ENCODE measurements at regions not wholly inside any gene's neighbourhood (a gene's known extent, or its start where the extent isn't known, plus 50 kb on each side); places are given as distances from the start of the nearest gene placed in this dataset.

DNA sequence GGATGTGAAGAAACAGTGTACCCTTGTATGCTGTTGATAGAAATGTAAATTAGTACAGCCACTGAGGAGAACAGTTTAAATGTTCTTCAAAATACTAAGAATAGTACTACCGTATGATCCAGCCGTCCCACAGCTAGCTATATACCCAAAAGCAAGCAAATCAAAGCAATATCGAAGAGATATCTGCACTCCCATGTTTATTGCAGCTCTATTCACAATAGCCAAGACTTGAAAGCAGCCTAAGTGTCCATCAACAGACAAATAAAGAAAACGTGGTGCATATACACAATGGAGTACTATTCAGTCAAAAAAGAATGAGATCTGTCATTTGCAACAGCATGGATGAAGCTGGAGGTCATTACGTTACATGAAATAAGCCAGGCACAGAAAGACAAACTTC lies 88.5 kb upstream of the SLC38A4 start:
- CTCF ChIA-PET: interaction anchor here (0.6 kb wide), 1 partner anchor 113 kb away, joined by 3 read pairs; no protein-coding TSS in a partner anchor
- no peak overlapping the region for H3K4me3 Mint-ChIP-seq (ENCODE audit: unreplicated experiment)
- no TSS peak for BruUV-seq (replicated peaks)
- peaks cover 14% of the 10 kb centered on the region for H3K9me3 ChIP-seq
- H3K36me3 ChIP-seq (ENCODE audit: control insufficient read depth, insufficient read depth, low read length): no peaks in the 10 kb centered on the region
- no peak overlapping the region for H3K4me3 ChIP-seq (ENCODE audit: low read depth, low read length)
- TF ChIP-seq, protein P1, sequence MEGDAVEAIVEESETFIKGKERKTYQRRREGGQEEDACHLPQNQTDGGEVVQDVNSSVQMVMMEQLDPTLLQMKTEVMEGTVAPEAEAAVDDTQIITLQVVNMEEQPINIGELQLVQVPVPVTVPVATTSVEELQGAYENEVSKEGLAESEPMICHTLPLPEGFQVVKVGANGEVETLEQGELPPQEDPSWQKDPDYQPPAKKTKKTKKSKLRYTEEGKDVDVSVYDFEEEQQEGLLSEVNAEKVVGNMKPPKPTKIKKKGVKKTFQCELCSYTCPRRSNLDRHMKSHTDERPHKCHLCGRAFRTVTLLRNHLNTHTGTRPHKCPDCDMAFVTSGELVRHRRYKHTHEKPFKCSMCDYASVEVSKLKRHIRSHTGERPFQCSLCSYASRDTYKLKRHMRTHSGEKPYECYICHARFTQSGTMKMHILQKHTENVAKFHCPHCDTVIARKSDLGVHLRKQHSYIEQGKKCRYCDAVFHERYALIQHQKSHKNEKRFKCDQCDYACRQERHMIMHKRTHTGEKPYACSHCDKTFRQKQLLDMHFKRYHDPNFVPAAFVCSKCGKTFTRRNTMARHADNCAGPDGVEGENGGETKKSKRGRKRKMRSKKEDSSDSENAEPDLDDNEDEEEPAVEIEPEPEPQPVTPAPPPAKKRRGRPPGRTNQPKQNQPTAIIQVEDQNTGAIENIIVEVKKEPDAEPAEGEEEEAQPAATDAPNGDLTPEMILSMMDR (IDR thresholded peaks at IDR 0.05; ENCODE audit: insufficient read depth in 1 of 2, low read depth in 1 of 2, low read length in 1 of 2, severe bottlenecking in 1 of 2, unreplicated experiment in 1 of 2): no peak
- POLR2A ChIA-PET: no interaction called here
- H3K27me3 ChIP-seq (replicated peaks; ENCODE audit: control insufficient read depth, insufficient read depth, low read length): no peaks in the 10 kb centered on the region
- no peaks in the 10 kb centered on the region for H3K4me1 Mint-ChIP-seq (ENCODE audit: low read depth, unreplicated experiment)
- 0 out of 2 replicates have a peak, but pooled peaks cover 5% of the 10 kb centered on the region for H3K4me1 ChIP-seq
- DNase-seq: no peak
- no peaks in the 10 kb centered on the region for H3K36me3 Mint-ChIP-seq (ENCODE audit: insufficient read depth, unreplicated experiment)
- peaks cover 35% of the 10 kb centered on the region for H3K9me3 Mint-ChIP-seq (ENCODE audit: unreplicated experiment)
- H3K27ac Mint-ChIP-seq (ENCODE audit: unreplicated experiment): no peak overlapping the region
- no peaks in the 10 kb centered on the region for H3K27me3 Mint-ChIP-seq (ENCODE audit: insufficient read depth, unreplicated experiment)
- intact Hi-C loops (cut with micrococcal nuclease; ENCODE audit: unreplicated experiment): no loop called here

DNA sequence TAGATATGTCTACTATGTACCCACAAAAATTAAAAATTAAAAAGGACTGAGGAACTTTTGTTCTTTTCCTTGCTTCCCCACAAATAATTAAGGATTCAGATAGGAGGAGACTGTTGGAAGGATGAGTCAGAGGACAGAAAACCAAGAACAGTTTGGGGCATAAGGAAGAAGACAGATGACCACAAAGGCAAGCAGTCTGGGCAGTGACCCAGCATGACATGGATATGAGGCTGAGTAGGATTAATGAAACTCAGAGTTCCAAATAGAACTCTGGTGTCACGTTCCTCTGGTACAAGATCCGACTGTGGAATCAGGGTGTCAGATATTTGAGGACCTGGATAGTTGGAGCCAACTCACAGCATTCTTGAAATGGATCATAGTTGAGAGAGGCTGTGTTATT lies 89.3 kb upstream of the SLC38A4 start:
- BruUV-seq (replicated peaks): no TSS peak
- DNase-seq: no peak
- no peaks in the 10 kb centered on the region for H3K27me3 Mint-ChIP-seq (ENCODE audit: insufficient read depth, unreplicated experiment)
- Histone ChIP-seq H3K9me3 (peaks cover 14% of the 10 kb centered on the region), H3K27me3 (replicated peaks; ENCODE audit: control insufficient read depth, insufficient read depth, low read length) (no peaks in the 10 kb centered on the region), H3K36me3 (ENCODE audit: control insufficient read depth, insufficient read depth, low read length) (no peaks in the 10 kb centered on the region), H3K4me1 (0 out of 2 replicates have a peak, but pooled peaks cover 5% of the 10 kb centered on the region), H3K4me3 (ENCODE audit: low read depth, low read length) (no peak overlapping the region)
- H3K27ac Mint-ChIP-seq (ENCODE audit: unreplicated experiment): no peak overlapping the region
- no peaks in the 10 kb centered on the region for H3K36me3 Mint-ChIP-seq (ENCODE audit: insufficient read depth, unreplicated experiment)
- no peaks in the 10 kb centered on the region for H3K4me1 Mint-ChIP-seq (ENCODE audit: low read depth, unreplicated experiment)
- peaks cover 27% of the 10 kb centered on the region for H3K9me3 Mint-ChIP-seq (ENCODE audit: unreplicated experiment)
- intact Hi-C loops (cut with micrococcal nuclease; ENCODE audit: unreplicated experiment): no loop called here
- H3K4me3 Mint-ChIP-seq (ENCODE audit: unreplicated experiment): no peak overlapping the region
- TF ChIP-seq, protein P1 (IDR thresholded peaks at IDR 0.05; ENCODE audit: insufficient read depth in 1 of 2, low read depth in 1 of 2, low read length in 1 of 2, severe bottlenecking in 1 of 2, unreplicated experiment in 1 of 2): no peak
- ChIA-PET CTCF (no interaction called here), POLR2A (no interaction called here)

DNA sequence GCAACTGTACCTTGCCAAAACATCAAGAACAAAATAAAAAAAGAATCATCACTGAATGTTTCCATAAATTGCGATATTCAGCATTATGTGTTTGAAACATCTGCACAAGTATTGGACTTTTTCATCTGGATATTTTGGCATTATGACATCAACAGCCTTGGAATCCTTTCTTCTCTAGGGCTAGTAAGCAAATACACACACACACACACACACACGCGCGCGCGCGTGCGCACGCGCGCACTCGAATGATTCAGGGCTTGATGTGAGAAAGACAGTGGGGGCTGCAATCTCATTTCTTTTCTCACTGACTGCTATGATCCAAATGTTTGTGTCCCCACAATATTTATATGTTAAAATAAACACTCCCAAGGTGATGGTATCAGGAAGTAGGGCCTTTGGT lies 90.0 kb upstream of the SLC38A4 start:
- H3K36me3 ChIP-seq (ENCODE audit: control insufficient read depth, insufficient read depth, low read length): no peaks in the 10 kb centered on the region
- TF ChIP-seq, protein P1 (IDR thresholded peaks at IDR 0.05; ENCODE audit: insufficient read depth in 1 of 2, low read depth in 1 of 2, low read length in 1 of 2, severe bottlenecking in 1 of 2, unreplicated experiment in 1 of 2): no peak
- H3K4me1 Mint-ChIP-seq (ENCODE audit: low read depth, unreplicated experiment): no peaks in the 10 kb centered on the region
- intact Hi-C loops (cut with micrococcal nuclease; ENCODE audit: unreplicated experiment): no loop called here
- ChIA-PET CTCF (no interaction called here), POLR2A (no interaction called here)
- no peaks in the 10 kb centered on the region for H3K36me3 Mint-ChIP-seq (ENCODE audit: insufficient read depth, unreplicated experiment)
- BruUV-seq (replicated peaks): no TSS peak
- H3K4me1 ChIP-seq: 0 out of 2 replicates have a peak, but pooled peaks cover 5% of the 10 kb centered on the region
- H3K4me3 Mint-ChIP-seq (ENCODE audit: unreplicated experiment): no peak overlapping the region
- H3K9me3 ChIP-seq: peaks cover 10% of the 10 kb centered on the region
- H3K27me3 ChIP-seq (replicated peaks; ENCODE audit: control insufficient read depth, insufficient read depth, low read length): no peaks in the 10 kb centered on the region
- peaks cover 20% of the 10 kb centered on the region for H3K9me3 Mint-ChIP-seq (ENCODE audit: unreplicated experiment)
- H3K27ac Mint-ChIP-seq (ENCODE audit: unreplicated experiment): no peak overlapping the region
- no peak overlapping the region for H3K4me3 ChIP-seq (ENCODE audit: low read depth, low read length)
- DNase-seq: no peak
- no peaks in the 10 kb centered on the region for H3K27me3 Mint-ChIP-seq (ENCODE audit: insufficient read depth, unreplicated experiment)

Measured in Caco-2 (cell line).